ENCODE measurements at regions not wholly inside any gene's neighbourhood (a gene's known extent, or its start where the extent isn't known, plus 50 kb on each side); places are given as distances from the start of the nearest gene placed in this dataset.

DNA sequence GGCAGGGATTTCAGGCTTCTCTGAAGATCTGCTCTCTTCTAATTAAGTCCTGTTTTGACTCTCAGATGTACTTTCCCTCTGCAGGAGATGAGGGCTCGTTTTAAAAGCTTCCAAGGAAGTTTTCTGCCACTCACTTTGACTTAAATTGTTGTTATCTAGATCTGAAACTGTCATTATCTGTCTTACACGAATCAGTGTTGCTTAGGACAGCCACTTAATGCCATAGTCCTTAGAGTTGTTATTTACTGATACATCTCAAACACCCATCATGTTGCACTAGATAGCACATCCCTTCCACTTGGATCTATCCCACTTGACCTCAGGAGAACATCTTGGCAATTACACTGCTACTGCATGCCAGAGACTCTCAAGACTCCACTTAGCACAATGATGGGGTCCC, 86.9 kb upstream of the FAT3 start:
- TF ChIP-seq, protein P1, sequence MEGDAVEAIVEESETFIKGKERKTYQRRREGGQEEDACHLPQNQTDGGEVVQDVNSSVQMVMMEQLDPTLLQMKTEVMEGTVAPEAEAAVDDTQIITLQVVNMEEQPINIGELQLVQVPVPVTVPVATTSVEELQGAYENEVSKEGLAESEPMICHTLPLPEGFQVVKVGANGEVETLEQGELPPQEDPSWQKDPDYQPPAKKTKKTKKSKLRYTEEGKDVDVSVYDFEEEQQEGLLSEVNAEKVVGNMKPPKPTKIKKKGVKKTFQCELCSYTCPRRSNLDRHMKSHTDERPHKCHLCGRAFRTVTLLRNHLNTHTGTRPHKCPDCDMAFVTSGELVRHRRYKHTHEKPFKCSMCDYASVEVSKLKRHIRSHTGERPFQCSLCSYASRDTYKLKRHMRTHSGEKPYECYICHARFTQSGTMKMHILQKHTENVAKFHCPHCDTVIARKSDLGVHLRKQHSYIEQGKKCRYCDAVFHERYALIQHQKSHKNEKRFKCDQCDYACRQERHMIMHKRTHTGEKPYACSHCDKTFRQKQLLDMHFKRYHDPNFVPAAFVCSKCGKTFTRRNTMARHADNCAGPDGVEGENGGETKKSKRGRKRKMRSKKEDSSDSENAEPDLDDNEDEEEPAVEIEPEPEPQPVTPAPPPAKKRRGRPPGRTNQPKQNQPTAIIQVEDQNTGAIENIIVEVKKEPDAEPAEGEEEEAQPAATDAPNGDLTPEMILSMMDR (conservative IDR thresholded peaks at IDR 0.05; ENCODE audit: low read depth, low read length) = no peak
- TF ChIP-seq POLR2A (IDR thresholded peaks at IDR 0.05; ENCODE audit: low read depth, low read length) = no peak
- TF ChIP-seq RCOR1 (IDR thresholded peaks at IDR 0.05; ENCODE audit: insufficient replicate concordance, low read length) = no peak
- TF ChIP-seq CHD1 (IDR thresholded peaks at IDR 0.05; ENCODE audit: low read depth, low read length) = no peak
- TF ChIP-seq CEBPB (IDR thresholded peaks at IDR 0.05; ENCODE audit: low read depth, low read length) = no peak

All from IMR-90 (cell line).